VCaP (cell line): ENCODE measurements at regions not wholly inside any gene's neighbourhood (a gene's known extent, or its start where the extent isn't known, plus 50 kb on each side); places are given as distances from the start of the nearest gene placed in this dataset.

Experiments
- H3K27ac ChIP-seq: fragments of 450-650 bp; 2 replicates; pipeline ENCODE4 v1.5.1; 2017
- CTCF ChIP-seq: fragments of 450-650 bp; conservative IDR thresholded peaks from 2 replicates; pipeline ENCODE4 v1.5.1; 2017; ENCODE audit warnings: mild to moderate bottlenecking, moderate library complexity

- no peak for TF ChIP-seq CTCF
- no peak overlapping the region for H3K27ac ChIP-seq
These were observed 92.2 kb upstream of the SLC28A3 start for GRCh38 chr9:84432746-84433145.

GRCh38 chr9:84435902-84436301 is 95.3 kb upstream of the SLC28A3 start:
- no peak for TF ChIP-seq CTCF
- no peak overlapping the region for H3K27ac ChIP-seq

- no peak for TF ChIP-seq CTCF
- no peak overlapping the region for H3K27ac ChIP-seq
These were observed 96.0 kb upstream of the SLC28A3 start for GRCh38 chr9:84436386-84437109.

- TF ChIP-seq CTCF = no peak
These were observed 97.8 kb upstream of the SLC28A3 start for GRCh38 chr9:84438391-84438790.

GRCh38 chr9:84439250-84439649 is 98.7 kb upstream of the SLC28A3 start:
- TF ChIP-seq CTCF = no peak
- no peak overlapping the region for H3K27ac ChIP-seq

More at GRCh38 chr9:84438391-84438790, 97.8 kb upstream of the SLC28A3 start:
- no peak overlapping the region for H3K27ac ChIP-seq

GRCh38 chr9:84442712-84443111 is 102.2 kb upstream of the SLC28A3 start:
- no peak overlapping the region for H3K27ac ChIP-seq
- TF ChIP-seq CTCF = no peak

GRCh38 chr9:84445737-84446136 is 105.2 kb upstream of the SLC28A3 start:
- no peak for TF ChIP-seq CTCF
- H3K27ac ChIP-seq = no peak overlapping the region
